Stimulated activated CD8-positive, alpha-beta memory T cell treated with anti-CD3 and anti-CD28 coated beads, Interleukin-12 subunit alpha, Interleukin-12 subunit beta, amount 100 ng/mL, for 4 hours (primary cell): ENCODE measurements at regions not wholly inside any gene's neighbourhood (a gene's known extent, or its start where the extent isn't known, plus 50 kb on each side); places are given as distances from the start of the nearest gene placed in this dataset.

Source experiments
- DNase-seq: peaks from one replicate; pipeline ENCODE4 v3.0.0-alpha.2; 2020; ENCODE audit warnings: low read depth

GRCh38 chr1:38332649-38333310 lies 286.2 kb upstream of the POU3F1 start:
- no peak for DNase-seq

DNA sequence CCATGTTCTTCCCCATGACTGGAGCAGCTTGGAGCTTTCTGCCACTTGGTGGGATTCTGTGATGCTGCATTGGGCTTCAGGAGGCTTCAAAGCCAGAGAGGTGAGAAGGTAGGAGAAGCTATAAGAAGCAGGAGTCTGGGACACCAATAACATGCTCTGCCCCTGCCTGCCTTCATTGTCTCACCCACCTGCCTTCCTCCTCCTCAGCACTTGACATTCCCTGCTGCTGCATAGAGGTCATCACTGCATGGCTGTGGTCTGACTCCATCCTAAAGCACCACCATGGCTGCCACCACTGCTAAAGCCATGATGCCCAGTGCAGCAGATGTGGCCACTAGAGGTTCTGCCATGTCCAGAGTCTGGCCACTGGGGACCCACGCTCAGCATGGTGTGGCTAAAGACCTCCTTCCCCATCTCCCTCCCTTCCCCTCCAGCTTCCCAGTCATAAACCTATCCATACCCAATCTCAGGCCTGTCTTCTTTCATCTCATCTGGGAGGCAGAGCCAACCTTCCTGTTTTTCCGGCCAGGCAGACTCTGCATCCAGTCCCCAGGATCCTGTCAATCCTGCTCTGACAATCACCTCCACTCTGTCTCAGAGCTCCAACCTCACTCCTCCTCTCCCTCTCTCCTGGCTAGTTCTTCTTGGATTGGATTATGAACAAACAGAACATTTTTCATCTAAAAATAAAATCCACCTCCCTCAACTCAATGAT lies 285.1 kb upstream of the POU3F1 start:
- DNase-seq, result no peak

DNA sequence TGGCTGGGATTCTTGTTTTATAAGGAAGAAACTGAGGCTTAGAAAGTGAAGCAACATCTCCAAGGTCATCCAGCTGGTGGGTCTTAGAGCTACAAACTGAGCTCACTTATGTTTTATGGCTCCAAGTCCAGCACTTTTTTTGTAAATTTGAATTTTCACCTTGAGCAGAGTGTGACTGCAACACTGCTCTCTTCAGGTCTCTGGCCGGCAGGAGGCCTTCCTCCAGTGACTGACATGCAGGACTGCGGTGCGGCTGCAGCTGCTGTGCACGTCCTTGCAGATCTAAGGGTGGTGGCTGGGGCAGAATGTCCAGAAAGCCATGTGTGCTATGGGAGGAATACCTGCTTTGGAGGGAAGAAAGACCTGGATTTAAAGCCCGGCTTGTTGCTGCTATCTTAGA lies 284.2 kb upstream of the POU3F1 start:
- DNase-seq, result no peak

DNA sequence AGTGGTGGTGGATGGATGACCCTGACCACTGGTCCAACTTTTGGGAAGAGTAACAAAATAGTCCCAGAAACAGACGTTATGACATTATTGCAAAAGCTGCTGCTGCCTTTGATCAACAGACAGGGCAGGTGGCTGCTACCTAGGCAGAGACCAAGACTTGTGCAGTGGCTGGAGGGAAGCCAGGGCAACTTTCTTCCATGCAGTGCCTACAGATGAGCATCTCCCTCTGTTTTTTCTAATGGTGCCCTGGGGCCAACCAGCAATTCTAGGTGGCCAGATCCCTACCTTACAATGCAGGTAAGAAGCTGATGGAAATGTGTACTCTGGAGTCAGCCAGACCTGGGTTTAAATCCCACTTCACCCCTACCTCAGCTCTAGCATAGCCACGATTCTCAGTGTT lies 283.1 kb upstream of the POU3F1 start:
- no peak for DNase-seq

DNA sequence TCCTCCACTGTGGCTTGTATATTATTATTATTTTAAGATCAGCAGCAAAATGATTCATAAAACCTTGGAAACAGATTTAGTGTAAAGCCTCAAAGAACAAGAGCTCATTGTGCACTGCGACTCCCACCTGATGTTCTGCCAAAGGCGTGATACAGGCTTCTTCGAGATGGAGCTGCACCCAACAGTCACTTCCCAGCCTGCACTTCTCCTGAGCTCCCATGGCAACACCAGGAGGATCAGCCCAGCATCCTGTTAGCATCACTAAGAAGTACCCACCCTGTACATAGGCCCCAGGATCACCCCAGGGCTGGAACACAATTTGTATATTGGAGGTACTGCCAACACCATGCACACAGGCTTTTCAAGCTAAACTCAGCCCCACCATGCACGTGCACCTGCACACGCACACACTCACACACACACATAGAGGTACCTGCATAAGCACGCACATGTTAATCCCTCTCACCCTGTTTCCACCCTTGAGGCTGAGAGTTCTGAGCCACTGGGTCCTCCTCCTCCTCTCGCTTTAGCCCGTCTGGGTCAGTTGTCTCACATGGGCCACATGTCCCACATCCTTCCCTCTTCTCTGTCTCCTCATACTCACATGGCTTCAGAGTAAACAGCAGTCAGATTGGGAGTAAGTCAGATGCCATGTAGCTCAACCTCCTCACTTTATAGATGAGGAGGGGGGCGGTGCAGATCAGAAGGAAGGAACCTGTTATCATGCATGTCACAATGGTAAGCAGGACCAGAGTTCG lies 281.9 kb upstream of the POU3F1 start:
- no peak for DNase-seq

GRCh38 chr1:38327559-38327973 lies 281.0 kb upstream of the POU3F1 start:
- DNase-seq, result no peak

DNA sequence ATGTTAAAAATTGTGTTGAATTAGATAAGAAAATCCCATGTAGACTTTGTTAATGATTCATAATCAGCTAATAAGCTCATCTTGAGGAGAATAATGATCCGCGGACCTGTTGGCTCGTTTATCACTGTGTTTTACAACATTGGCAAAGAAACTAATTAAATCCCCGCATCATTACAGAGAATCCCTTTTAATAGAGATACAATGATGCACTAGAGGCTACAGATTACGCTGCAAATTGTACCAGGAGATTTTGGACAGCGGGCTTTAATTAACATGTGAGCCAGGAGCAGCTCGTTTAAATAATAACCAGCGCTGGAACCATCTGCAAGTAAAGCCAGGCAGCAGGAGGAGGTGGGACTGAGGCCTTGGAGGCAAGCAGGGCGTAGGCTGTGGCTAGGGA lies 280.3 kb upstream of the POU3F1 start:
- no peak for DNase-seq

- no peak for DNase-seq
Observed at GRCh38 chr1:38326135-38326534, 279.5 kb upstream of the POU3F1 start.

DNA sequence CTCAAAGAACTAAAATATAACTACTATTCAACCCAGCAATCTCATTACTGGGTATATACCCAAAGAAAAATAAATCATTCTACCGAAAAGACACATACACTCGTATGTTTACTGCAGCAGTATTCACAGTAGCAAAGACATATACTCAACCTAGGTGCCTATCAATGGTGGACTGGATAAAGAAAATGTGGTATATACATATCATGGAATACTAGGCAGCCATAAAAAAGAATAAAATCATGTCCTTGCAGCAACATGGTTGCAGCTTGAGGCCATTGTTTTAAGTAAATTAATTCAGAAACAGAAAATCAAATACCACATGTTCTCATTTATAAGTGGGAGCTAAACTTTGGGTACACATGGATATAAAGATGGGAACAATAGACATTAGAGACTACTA lies 266.2 kb upstream of the POU3F1 start:
- DNase-seq, result no peak

DNA sequence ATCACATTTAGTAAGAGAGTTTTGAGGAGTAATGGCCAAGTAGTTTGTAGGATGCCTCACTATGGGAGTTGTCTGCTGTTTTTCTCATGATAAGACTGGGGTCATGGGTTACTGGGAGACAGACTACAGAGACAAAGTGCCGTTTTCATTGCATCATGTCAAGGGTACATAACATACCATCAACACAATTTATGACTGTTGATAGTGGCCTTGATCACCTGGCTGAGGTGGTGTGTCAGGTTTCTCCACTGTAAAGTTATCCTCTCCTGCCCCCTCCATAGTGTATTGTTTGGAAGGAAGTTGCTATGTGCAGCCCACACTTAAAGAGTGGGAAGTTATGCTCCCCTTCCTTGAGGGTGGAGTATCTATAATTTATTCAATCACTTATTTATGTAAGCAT lies 263.5 kb upstream of the POU3F1 start:
- no peak for DNase-seq

GRCh38 chr1:38308780-38309179 lies 262.2 kb upstream of the POU3F1 start:
- DNase-seq, result no peak

GRCh38 chr1:38305666-38306065 lies 259.1 kb upstream of the POU3F1 start:
- no peak for DNase-seq

- DNase-seq, result no peak
Observed at GRCh38 chr1:38303843-38304242, 257.2 kb upstream of the POU3F1 start.

DNA sequence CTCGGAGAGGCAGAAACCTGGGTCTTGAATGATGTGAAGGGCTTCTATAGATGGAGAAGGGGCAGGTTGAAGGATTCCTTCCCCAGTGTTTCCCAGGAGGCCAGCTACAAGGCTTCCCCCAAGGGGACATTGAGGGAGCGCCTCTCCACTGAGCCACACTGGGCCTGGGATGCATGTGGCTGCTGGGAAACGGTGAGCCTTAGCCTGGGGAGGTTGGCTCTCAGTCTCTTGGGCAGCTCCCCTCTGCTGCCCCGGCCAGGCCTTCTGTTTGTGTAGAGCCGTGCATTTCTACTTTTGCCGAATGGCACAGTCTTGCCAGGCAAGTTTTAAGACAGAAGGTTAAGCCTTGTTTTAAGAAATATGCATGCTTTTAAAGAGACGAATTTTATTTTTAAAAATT lies 254.4 kb upstream of the POU3F1 start:
- DNase-seq, result no peak

- no peak for DNase-seq
Observed at GRCh38 chr1:38300616-38301015, 254.0 kb upstream of the POU3F1 start.

GRCh38 chr1:38297842-38298241 lies 251.2 kb upstream of the POU3F1 start:
- no peak for DNase-seq

GRCh38 chr1:38297246-38297645 lies 250.7 kb upstream of the POU3F1 start:
- no peak for DNase-seq

- DNase-seq, result no peak
Observed at GRCh38 chr1:38296047-38296446, 249.5 kb upstream of the POU3F1 start.

DNA sequence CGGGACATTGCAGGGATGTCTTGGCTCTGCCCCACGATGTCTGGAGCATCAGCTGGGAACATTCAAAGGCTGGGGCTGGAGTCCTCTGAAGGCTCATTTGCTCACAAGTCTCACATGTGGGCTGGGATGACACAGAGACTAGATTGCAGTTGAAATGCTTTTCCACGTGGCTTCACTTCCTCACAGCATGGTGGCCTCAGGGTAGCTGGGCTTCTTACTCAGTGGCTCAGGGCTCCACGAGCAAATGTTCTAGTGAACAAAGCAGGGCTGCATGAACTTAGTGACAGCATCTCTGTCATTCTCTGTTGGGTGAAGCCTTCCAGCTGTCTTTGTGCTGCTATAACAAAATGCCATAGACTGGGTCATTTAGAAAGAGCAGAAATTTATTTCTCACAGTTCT lies 247.0 kb upstream of the POU3F1 start:
- DNase-seq, result no peak

- no peak for DNase-seq
Observed at GRCh38 chr1:38292969-38293368, 246.4 kb upstream of the POU3F1 start.

DNA sequence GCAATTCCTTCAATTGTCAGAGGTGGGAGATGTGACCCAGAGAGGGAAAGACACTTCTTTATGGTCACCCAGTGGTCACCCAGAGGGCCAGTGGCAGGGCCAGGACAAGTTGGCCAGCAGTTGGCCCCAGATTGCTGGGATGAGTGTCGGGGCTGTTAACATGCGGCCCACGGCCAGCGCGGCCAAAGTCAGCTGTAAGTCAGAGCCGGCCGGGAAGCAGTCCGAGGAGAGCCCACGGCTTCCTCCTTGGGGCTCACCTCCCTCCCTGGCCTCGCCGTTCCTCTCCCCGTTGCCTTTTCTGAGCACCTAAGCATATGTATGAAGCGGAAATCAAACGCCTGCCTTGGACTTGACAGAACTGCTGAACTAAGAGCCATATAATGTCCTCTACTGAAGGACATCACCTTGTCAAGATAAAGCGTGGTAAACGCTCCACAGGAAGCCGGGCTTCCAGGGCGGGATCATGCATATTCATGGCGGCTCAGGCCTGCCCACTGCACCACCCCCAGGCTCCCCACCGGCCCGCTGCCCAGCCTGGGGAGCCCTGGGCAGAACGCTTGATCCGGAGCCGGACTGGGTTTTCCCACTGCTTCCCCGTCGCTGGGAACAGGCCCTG lies 245.4 kb upstream of the POU3F1 start:
- DNase-seq, result no peak

GRCh38 chr1:38291336-38291735 lies 244.7 kb upstream of the POU3F1 start:
- no peak for DNase-seq

- no peak for DNase-seq
Observed at GRCh38 chr1:38289034-38289433, 242.4 kb upstream of the POU3F1 start.
